NCI-H2107 treated with DMSO at 0.1 percent for 48 hours (cell line): ENCODE measurements at regions not wholly inside any gene's neighbourhood (a gene's known extent, or its start where the extent isn't known, plus 50 kb on each side); places are given as distances from the start of the nearest gene placed in this dataset.
"Not testable (repeated sequence)": the region's sequence is repeated elsewhere in the genome, so short reads cannot be mapped to it uniquely, and the experiment has no call there.

ENCODE experiments used
- DNase-seq: peaks from one replicate; lab custom pipeline; 2025; ENCODE audit not compliant: unreplicated experiment; lab: John Stamatoyannopoulos, UW

- DNase-seq = not testable (repeated sequence)
Measured at GRCh38 chr16:5221831-5222230, 124.2 kb upstream of the EEF2KMT start.

- no peak for DNase-seq
Measured at GRCh38 chr16:5220705-5221104, 123.1 kb upstream of the EEF2KMT start.

DNA sequence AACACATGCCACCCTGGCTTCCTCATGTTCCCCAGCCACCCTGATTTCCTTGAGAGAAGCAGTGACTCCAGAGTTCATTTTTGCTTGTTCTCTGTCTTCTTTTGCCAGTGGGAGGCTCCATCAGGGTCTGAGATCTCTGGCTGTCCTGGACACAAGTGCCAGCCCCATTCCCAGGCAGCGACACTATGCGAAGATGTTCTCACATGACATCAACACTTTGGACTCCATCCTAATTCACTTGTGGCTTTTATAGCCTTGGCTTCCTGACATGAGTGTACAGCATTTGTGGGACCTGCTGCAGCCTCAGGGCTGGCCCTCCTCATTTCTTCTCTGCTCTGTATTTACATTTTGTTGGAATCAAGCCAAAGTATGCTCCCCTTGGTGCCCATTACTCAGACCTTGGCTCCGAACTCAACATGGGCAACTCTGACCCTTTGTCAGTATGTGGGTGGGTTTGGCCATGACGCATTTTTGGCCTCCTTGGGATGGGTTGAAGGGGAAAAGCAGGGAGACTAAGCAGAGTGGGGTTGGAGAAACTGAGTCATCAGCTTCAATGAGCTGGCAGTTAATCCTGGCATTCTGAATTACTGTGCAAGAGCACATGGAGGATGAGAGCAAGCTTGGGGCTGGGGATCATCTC is 119.0 kb upstream of the EEF2KMT start:
- no peak for DNase-seq

DNA sequence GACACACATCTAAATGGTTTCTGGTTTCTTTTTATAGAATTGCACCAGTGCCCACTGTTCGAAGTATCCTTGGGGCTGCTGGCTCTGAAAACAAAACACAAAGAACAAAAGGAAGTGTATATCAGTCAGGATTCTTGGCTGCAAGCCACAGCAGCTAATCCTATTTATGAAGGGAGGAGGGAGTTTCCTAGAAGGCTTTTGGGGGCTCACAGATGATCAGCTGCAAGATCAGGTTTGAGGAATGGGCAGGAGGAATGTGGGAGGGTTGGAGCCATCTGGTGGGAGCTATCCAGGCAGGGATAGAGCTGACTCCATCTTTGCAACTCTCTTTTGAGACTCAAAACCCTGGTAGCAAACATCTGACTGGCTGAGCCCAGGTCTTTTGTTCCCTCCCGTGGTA is 118.3 kb upstream of the EEF2KMT start:
- DNase-seq = no peak

DNA sequence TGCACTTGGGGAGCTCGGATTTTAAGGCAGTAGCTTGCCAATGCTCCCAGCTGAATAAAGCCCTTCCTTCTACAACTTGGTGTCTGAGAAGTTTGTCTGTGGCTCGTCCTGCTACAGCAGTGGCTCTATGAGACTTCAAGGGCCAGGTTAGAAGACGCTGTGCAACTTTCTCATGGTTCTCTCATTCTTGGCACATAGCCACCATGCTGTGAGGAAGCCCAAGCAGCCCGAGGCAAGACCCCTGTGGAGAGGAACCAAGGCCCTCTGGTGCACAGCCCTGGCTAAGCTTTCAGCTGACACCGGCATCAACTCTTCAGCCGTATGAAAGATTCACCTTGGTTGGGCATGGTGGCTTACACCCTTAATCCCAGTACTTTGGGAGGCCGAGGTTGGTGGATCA is 116.9 kb upstream of the EEF2KMT start:
- DNase-seq = no peak

- not testable (repeated sequence) for DNase-seq
Measured at GRCh38 chr16:5212501-5212900, 114.9 kb upstream of the EEF2KMT start.

DNA sequence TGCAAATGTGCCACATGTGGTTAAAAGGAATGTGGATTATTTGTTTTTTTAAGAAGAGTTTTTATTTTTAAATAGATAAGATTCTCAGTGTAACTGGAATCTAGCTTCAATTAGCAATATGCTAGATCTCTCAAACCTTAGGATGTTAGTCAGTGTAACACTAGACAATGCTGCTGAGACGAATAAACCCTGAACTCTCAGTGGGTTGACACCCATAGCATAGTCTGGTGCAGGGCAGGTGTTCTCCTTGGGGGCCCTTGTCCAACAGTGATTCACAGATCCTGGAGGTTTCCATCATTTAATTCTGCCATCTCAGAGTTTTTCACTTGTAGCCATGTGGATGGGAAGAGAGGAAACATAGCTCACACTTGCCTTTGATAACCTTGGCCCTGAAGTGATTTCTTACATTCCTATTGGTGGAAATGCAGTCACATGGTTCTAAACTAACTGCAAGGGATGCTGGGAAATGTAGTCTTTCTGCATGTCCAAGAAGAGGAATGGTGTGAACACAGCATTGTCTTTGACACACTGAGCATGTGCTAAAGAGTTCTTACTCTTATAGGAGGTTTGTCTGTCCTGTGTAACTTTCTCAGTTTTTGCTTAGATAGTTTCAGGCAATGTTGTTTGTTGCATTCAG is 110.4 kb upstream of the EEF2KMT start:
- DNase-seq = not testable (repeated sequence)

GRCh38 chr16:5207001-5207523 is 109.5 kb upstream of the EEF2KMT start:
- no peak for DNase-seq

DNA sequence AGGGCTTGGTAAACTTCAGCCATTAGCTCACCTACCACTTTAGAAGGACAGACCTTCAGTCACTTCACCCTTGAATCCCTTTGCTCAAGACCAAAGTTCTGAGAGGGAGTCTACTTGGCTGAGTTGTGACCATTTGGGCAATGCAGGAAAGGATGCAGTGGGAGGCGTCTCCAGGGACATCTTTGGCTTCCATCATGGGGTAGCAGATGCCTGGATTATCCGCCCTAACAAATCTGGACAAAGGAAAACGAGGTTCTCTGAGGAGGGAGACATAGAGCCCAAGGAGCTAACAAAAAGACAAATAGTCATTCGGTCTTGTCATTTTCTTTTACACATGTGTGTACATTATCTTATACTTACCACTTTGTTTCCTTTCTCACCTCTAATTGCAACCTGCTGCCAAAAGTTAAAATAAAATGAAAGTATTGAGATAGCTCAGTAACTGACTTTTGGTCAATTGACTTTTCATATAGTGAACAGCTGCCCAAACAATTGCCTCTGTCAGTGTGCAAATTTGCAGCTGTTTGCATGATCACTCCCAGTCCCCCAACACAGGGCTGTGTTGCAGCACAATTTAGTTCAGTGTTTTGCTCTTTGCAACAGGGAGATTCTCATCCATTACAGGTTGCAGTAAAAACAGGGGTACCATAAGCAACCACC is 108.9 kb upstream of the EEF2KMT start:
- DNase-seq = no peak

- no peak for DNase-seq
Measured at GRCh38 chr16:5205361-5206040, 107.9 kb upstream of the EEF2KMT start.

DNA sequence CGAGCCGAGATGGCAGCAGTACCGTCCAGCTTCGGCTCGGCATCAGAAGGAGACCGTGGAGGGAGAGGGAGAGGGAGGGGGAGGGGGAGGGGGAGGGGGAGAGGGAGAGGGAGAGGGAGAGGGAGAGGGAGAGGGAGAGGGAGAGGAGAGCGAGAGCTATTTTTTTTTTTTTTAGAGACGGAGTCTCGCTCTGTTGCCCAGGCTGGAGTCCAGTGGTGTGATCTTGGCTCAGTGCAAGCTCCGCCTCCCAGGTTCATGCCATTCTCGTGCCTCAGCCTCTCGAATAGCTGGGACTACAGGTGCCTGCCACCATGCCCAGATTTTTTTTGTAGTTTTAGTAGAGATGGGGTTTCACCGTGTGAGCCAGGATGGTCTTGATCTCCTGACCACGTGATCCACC is 106.1 kb upstream of the EEF2KMT start:
- not testable (repeated sequence) for DNase-seq

DNA sequence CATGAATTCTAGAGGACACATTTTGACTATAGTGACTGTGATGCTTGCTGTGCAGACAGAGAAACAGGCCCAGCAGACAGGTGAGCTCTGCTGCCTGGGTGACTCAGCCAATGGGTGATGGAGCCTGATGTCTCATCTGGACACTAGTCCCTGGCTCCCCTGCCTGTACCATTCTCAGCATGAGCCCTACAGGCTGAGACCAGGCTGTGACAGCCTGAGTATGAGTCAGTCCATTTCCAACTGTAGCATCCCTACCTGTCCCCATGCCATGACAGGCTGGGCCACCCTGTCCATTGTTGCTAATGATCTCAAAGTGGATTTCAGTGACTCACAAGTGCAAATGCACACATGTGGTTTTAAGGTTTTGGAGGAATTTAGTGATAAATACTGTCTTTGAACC is 102.5 kb upstream of the EEF2KMT start:
- DNase-seq = no peak

- no peak for DNase-seq
Measured at GRCh38 chr16:5196204-5196603, 98.6 kb upstream of the EEF2KMT start.

DNA sequence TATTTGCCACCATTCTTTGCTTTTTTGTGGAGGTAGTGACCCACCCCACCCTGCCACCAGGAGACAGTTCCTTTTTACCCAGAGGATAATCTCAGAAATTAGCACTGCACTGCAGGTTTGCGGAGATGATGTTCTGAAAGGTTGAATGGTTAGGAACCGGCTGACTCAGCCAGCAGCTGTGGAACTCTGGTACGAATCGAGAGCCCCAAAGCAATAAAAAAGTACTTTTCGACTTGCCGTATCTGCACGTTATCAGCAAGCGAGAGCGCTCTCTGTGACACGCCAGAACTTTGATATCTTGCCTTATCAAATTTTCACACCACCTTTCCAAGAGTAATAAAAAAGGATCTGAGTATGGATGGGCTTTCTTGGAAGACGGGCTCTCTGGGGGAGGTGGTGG is 96.3 kb upstream of the EEF2KMT start:
- DNase-seq = no peak

- no peak for DNase-seq
Measured at GRCh38 chr16:5188989-5189352, 91.4 kb upstream of the EEF2KMT start.

DNA sequence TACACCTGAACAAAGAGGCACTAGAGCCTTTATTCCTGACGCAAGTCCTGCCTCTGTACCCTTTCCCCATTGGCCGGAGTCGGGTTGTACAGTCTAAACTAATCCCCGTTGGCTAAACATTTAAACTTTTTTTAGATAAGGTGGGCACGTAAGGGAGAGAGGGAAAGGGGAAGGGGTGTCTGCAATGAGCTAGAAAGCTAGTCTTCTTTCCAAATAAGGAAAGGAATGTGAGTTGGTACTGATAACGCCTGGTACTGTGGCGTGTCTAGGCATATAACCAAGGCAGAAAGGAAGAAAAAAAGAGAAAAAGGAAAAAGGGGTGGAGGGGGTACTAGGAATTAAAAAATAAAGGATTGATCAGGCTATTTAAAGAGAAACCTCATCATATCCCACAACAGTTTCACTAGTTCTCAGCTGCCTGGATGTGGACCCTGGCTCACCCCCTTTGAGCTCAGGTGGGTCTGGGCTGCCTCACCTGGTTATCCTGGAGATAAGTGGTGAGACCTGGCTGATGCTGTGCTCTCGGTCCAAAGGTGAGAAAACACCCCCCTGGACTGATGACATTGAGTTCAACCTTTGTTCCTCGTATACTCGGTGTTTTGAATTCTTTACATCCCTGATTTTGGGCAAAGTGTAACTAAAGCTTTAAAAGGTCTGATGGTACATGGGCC is 90.9 kb upstream of the EEF2KMT start:
- no peak for DNase-seq

DNA sequence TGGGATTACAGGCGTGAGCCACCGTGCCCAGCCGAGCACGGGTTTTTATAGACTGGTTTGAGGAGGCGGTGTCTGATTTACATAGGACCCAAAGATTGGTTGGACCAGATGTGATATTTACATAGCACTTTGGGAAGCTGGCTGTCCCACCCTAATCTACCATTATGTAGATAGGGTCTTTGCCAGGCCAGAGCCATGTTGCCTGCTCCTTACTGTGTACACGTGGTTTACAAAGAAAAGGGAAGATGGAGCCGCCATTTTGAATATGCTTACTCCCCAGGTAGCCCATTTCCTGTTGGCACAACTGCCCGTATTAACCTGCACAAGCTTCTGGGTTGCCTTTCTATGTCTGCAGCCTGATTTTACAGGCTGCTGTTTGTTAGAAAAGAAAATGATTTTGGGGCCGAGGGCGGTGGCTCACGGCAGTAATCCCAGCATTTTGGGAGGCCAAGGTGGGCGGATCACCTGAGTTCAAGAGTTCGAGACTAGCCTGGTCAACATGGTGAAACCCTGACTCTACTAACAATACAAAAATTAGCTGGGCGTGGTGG is 89.9 kb upstream of the EEF2KMT start:
- DNase-seq = no peak

- DNase-seq = no peak
Measured at GRCh38 chr16:5186381-5186903, 88.8 kb upstream of the EEF2KMT start.

DNA sequence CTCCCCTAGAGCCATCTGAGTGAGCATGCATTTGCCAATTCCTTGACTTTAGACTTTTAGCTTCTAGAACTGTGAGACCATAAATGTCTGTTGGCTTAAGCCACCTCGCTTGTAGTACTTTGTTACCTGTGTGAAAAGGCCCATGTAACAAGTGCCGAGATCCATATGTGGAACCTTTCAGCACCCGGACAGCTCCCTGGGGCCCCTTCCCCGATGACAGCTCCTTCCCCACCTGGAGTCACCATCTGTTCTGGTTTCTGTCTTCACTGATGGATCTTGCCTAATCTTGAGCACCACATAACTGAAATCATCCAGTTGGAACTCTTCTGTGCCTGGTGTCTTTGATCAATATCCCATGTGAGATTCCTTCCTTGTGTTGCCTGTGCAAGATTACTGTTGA is 78.9 kb upstream of the EEF2KMT start:
- no peak for DNase-seq

GRCh38 chr16:5175266-5175665 is 77.7 kb upstream of the EEF2KMT start:
- no peak for DNase-seq

- DNase-seq = no peak
Measured at GRCh38 chr16:5166486-5166885, 68.9 kb upstream of the EEF2KMT start.
